Thymus (tissue), 11 donors: ENCODE measurements at regions not wholly inside any gene's neighbourhood (a gene's known extent, or its start where the extent isn't known, plus 50 kb on each side); places are given as distances from the start of the nearest gene placed in this dataset.

Source experiments
- DNase-seq, 9 donors: peaks; one replicate each; pipeline ENCODE4 v3.0.0-alpha.2; 2013; ENCODE audit warnings: low spot score in 9 of 9, low read depth in 6 of 9, missing footprints in 1 of 9
- H3K27ac ChIP-seq, 2 donors: one replicate each; pipeline ENCODE4 v1.5.1; 2013; ENCODE audit warnings: control low read depth in 1 of 2, low read depth in 1 of 2, low read length in 1 of 2, mild to moderate bottlenecking in 1 of 2, moderate library complexity in 1 of 2
- H3K27me3 ChIP-seq, 2 donors: one replicate each; pipeline ENCODE4 v1.5.1; 2013; ENCODE audit warnings: low read length in 1 of 2; ENCODE audit not compliant: control insufficient read depth in 2 of 2, insufficient read depth in 1 of 2
- H3K36me3 ChIP-seq, 2 donors: one replicate each; pipeline ENCODE4 v1.5.1; 2013; ENCODE audit warnings: low read length in 1 of 2, mild to moderate bottlenecking in 1 of 2, moderate library complexity in 1 of 2; ENCODE audit not compliant: control insufficient read depth in 2 of 2, insufficient read depth in 2 of 2
- H3K4me1 ChIP-seq, 2 donors: one replicate each; pipeline ENCODE4 v1.5.1; 2013; ENCODE audit warnings: low read length in 2 of 2; ENCODE audit not compliant: control insufficient read depth in 2 of 2, insufficient read depth in 2 of 2
- H3K4me3 ChIP-seq, 2 donors: one replicate each; pipeline ENCODE4 v1.5.1; 2013; ENCODE audit warnings: low read length in 2 of 2, control low read depth in 1 of 2, mild to moderate bottlenecking in 1 of 2
- H3K9me3 ChIP-seq, 2 donors: one replicate each; pipeline ENCODE4 v1.5.1; 2013; ENCODE audit warnings: low read length in 1 of 2, mild to moderate bottlenecking in 1 of 2; ENCODE audit not compliant: control insufficient read depth in 2 of 2, insufficient read depth in 1 of 2
- WGBS: extraction: QIAGEN DNeasy Blood & Tissue Kit; methylation state at CpG from one replicate; pipeline ENCODE4 v1.1.7; 2013; 5-methylcytosine and 5-hydroxymethylcytosine counted together
- donor health status: healthy.

DNA sequence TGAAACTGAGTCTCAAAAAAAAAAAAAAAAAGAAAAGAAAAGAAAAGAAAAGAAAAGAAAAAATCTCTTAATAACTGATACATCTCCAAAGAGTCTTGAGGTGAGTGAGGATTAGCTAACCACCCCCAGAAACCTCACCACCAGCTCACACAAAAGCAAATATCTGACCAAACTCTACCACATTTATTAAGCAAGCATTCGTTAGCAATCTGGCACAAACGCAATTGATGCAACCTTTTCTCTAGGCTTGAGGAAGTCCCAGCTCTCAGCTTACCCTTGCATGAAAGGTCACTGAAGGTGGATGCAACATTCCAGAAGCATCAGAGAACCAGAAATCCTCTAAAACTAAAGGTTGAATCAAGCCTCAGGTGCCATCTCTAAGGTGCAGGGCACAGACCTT is 231.9 kb upstream of the BCOR start:
- DNase-seq: no peak
- H3K4me3 ChIP-seq: no peak overlapping the region
- no peak overlapping the region for H3K27ac ChIP-seq
- no peaks in the 10 kb centered on the region for H3K36me3 ChIP-seq
- H3K4me1 ChIP-seq: no peaks in the 10 kb centered on the region
- 90% methylated on average over 2 of the region's 2 CpGs for WGBS
- H3K9me3 ChIP-seq: no peaks in the 10 kb centered on the region
- no peaks in the 10 kb centered on the region for H3K27me3 ChIP-seq

DNA sequence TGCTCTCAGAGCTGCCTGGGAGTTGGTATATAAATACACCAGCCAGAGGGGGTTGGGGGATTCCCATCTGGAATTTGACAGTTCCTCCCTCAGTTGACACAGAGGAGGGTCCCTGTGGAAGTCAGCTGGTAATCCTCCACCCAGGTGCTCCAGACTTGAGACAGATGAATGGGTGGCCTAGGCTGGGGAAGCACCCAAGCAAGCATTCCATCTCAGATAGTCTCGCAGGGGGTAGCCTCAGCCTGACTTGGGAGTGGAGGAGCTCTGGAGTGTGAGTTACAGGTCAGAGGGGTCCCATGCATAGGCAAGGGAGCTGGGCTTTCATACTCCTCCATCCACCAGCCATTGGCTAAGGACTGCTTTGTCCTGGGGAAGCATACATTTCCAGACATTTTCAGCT is 229.3 kb upstream of the BCOR start:
- Histone ChIP-seq H3K27me3 (no peaks in the 10 kb centered on the region), H3K4me3 (no peak overlapping the region), H3K9me3 (no peaks in the 10 kb centered on the region), H3K27ac (no peak overlapping the region), H3K36me3 (no peaks in the 10 kb centered on the region), H3K4me1 (no peaks in the 10 kb centered on the region)
- WGBS: 100% methylated on average over 1 of the region's 1 CpG
- DNase-seq: no peak

DNA sequence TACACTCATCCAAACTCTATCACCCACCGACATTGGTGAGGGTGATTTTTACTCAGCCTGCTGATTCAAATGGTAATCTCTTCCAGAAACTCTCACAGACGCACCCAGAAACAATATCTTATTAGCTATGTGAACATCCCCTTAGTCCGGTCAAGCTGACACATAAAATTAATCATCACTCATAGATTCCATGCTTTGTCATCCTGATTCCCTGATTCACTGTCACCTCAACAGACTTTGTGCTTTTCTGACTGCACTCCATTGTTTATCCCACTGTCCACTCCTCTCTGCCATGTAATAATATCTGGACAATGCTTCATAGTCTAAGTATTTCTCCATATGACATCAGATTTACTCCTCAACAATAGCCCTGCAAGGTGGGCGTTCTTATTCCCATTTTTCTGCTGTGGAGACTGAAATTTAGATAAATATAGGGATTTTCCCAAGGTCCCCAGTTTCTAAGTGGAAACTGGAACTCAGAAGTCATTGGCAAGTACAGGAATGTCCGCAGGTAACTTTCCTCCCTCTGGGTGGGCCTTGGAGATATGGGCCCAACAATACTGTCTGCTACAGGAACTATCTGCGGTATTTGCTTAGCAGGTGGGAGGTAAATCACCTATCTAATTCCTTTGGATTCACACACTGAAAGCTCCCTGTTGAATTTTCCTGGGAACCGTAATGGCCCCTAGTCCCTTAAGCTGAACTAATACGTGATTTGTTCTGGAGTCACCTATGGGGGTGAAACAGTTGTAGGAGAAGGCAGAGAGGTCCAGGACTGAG is 228.6 kb upstream of the BCOR start:
- no peak overlapping the region for H3K27ac ChIP-seq
- DNase-seq: no peak
- no peaks in the 10 kb centered on the region for H3K4me1 ChIP-seq
- H3K9me3 ChIP-seq: no peaks in the 10 kb centered on the region
- H3K27me3 ChIP-seq: no peaks in the 10 kb centered on the region
- H3K4me3 ChIP-seq: no peak overlapping the region
- 99% methylated on average over 8 of the region's 8 CpGs for WGBS
- H3K36me3 ChIP-seq: no peaks in the 10 kb centered on the region

DNA sequence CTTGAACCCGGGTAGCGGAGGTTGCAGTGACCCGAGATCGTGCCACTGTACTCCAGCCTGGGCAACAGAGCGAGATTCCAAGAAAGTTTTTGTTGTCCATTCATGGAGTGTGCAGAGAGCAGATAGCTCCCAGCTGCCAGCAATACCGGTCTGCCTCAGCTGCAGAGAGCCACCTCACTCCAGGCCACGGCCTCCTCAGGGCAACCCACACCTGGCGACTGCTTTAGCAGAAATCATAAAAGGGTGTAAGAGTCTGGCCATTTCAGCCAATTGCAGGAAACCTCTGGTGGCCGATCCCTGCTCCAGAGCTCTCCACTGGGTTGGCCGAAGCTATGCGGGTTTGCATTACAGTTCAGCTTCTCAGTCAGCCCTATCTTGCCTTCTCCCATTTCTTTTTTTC is 227.4 kb upstream of the BCOR start:
- WGBS: 98% methylated on average over 11 of the region's 11 CpGs
- DNase-seq: no peak
- H3K9me3 ChIP-seq: no peaks in the 10 kb centered on the region
- H3K27me3 ChIP-seq: no peaks in the 10 kb centered on the region
- no peak overlapping the region for H3K27ac ChIP-seq
- H3K4me1 ChIP-seq: no peaks in the 10 kb centered on the region
- H3K4me3 ChIP-seq: no peak overlapping the region
- H3K36me3 ChIP-seq: no peaks in the 10 kb centered on the region

DNA sequence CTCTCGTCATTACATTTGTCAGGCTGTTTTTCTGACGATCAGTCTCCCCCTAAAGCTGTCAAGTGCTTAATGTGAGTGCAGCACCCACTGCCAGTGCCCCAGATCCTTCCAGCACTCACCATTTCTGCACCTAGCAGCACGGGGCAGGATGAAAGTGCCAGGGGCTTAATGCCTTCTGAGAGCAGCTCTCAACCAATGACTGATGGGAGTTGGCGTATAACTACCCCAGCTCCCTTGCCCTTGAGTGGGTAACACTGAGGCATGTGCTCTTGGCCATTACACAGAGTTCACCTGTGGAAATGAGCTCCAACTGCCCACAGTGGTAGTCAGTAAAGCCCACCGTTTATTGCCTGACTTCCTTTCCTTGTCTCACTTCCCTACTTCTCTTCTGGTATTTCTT is 226.2 kb upstream of the BCOR start:
- H3K4me3 ChIP-seq: no peak overlapping the region
- DNase-seq: no peak
- no peaks in the 10 kb centered on the region for H3K9me3 ChIP-seq
- 89% methylated on average over 5 of the region's 5 CpGs for WGBS
- no peaks in the 10 kb centered on the region for H3K27me3 ChIP-seq
- H3K27ac ChIP-seq: no peak overlapping the region
- no peaks in the 10 kb centered on the region for H3K4me1 ChIP-seq
- H3K36me3 ChIP-seq: no peaks in the 10 kb centered on the region

DNA sequence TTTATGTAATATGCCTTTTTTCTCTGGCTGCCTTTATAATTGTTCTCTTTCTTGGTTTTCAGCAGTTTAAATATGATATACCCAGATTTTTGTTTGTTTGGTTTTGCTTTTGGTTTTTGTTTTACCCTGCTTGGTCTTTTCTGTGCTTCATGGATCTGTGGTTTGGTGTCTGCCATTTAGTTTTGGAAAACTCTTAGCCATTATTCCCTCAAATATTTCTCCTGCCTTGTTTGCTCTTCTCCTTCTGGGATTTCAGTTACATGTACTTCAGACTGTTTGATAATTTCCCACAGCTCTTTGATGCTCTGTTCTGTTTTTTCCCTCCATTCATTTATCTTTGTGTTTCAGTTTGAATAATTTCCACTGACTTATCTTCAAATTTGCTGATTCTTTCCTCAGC is 223.1 kb upstream of the BCOR start:
- Histone ChIP-seq H3K27ac (no peak overlapping the region), H3K9me3 (no peaks in the 10 kb centered on the region), H3K36me3 (no peaks in the 10 kb centered on the region), H3K4me1 (no peaks in the 10 kb centered on the region), H3K27me3 (no peaks in the 10 kb centered on the region), H3K4me3 (no peak overlapping the region)
- no peak for DNase-seq

DNA sequence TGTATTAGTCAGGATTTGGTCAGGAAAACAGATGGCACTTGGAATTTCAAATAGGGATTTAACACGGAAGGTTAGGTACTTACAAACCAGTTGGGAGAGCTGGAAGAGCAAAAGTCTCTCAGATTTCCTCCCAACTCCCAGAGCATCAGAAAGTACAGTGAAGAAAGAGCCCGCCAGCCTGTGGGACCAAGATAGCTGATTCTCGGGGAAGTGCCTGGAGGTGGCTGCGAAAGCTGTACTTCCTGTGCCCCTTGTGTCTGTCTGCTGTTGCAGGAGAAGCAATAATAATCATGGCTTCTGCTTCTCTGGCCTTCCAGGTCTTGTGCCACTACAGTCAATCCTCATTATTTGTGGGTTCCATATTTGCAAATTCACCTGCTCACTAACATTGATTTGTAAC is 221.0 kb upstream of the BCOR start:
- Histone ChIP-seq H3K36me3 (no peaks in the 10 kb centered on the region), H3K9me3 (no peaks in the 10 kb centered on the region), H3K27me3 (no peaks in the 10 kb centered on the region), H3K27ac (no peak overlapping the region), H3K4me1 (no peaks in the 10 kb centered on the region), H3K4me3 (no peak overlapping the region)
- 31% methylated on average over 4 of the region's 4 CpGs for WGBS
- no peak for DNase-seq

DNA sequence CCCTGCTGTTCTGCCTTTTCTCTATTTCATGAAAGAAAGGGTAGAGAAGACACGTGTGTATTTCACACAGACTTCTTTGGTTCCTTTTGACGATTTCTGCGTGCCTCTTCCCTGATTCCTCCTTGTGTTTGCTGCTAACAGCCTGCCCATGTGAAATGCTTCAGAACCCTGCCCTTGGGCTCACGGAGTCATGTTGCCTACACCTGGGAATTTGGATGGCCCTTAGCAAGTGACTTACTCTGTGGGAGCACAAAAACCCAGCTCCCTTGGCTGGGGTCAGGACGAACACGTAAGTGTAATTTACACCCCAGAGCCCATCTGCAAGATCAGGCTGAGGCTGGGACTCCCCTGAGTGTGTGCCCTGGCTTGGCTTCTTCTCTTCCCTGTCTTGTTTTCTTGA is 220.3 kb upstream of the BCOR start:
- DNase-seq: no peak
- no peaks in the 10 kb centered on the region for H3K4me1 ChIP-seq
- no peak overlapping the region for H3K27ac ChIP-seq
- no peaks in the 10 kb centered on the region for H3K27me3 ChIP-seq
- no peak overlapping the region for H3K4me3 ChIP-seq
- no peaks in the 10 kb centered on the region for H3K36me3 ChIP-seq
- 98% methylated on average over 6 of the region's 6 CpGs for WGBS
- H3K9me3 ChIP-seq: no peaks in the 10 kb centered on the region

DNA sequence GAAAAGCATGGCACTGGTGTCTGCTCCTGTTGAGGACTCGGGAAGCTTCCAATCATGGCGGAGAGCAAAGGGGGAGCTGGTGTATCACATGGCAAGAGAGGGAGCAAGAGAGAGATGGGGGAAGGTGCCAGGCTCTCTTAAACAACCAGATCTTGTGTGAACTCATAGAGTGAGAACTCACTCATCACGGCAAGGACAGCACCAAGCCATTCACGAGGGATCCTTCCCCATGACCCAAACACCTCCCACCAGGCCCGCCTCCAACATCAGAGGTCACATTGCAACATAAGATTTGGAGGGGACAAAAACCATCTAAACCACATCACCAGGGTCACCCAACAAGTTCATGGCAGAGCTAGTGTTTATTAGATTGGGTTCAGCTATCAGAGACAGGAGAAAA is 218.7 kb upstream of the BCOR start:
- Histone ChIP-seq H3K4me3 (no peak overlapping the region), H3K9me3 (no peaks in the 10 kb centered on the region), H3K27ac (no peak overlapping the region), H3K27me3 (no peaks in the 10 kb centered on the region), H3K36me3 (no peaks in the 10 kb centered on the region), H3K4me1 (no peaks in the 10 kb centered on the region)
- DNase-seq: no peak
- 96% methylated on average over 5 of the region's 5 CpGs for WGBS

DNA sequence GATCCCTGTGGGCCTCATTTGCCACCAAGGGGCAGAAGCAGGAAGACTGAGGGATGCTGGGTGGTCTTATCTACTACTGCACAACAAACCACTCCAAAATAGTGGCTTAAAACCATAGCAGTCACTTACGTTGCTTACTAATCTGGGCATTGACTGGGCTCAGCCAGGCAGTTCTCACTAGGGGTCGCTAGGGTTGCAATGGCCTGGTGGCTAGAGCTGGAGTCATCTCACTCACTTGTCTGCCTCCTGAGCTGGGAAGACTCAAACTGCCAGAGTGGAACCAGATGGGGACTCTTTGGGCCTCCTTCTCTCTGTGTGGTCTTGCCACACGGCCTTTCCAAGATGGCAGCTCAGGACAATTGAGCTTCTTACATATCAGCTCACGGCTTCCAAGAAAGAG is 216.3 kb upstream of the BCOR start:
- Histone ChIP-seq H3K4me3 (no peak overlapping the region), H3K27me3 (no peaks in the 10 kb centered on the region), H3K36me3 (no peaks in the 10 kb centered on the region), H3K4me1 (no peaks in the 10 kb centered on the region), H3K9me3 (no peaks in the 10 kb centered on the region), H3K27ac (no peak overlapping the region)
- DNase-seq: no peak
- WGBS: 82% methylated on average over 4 of the region's 4 CpGs
